ENCODE measurements at regions not wholly inside any gene's neighbourhood (a gene's known extent, or its start where the extent isn't known, plus 50 kb on each side); places are given as distances from the start of the nearest gene placed in this dataset.

DNA sequence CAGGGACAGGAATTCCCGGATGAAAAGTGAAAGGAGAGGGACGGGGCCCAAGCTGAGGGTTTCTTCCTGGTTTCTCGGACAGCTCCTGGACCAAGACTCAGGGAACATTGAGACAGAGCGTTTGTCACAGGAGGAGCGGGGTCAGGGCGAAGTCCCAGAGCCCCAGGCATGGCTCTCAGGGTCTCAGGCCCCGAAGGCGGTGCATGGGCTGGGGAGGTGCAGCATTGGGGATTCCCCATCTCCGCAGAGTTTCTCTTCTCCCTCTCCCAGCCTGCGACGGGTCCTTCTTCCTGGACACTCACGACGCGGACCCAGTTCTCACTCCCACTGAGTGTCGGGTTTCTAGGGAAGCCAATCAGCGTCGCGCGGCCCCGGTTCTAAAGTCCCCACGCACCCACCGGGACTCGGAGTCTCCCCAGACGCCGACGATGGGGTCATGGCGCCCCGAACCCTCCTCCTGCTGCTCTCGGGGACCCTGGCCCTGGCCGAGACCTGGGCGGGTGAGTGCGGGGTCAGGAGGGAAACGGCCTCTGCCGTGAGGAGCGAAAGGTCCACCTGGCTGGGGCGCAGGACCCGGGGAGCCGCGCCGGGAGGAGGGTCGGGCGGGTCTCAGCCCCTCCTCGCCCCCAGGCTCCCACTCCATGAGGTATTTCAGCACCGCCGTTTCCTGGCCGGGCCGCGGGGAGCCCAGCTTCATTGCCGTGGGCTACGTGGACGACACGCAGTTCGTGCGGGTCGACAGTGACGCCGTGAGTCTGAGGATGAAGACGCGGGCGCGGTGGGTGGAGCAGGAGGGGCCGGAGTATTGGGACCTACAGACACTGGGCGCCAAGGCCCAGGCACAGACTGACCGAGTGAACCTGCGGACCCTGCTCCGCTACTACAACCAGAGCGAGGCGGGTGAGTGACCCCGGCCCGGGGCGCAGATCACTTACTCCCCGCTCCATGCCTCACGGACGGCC, 54.6 kb upstream of the POLR1H start:
- ATAC-seq: peak; percentile 58
- no TSS peak for BruUV-seq (replicated peaks)
- no peak for TF ChIP-seq SIN3A (IDR thresholded peaks at IDR 0.05; ENCODE audit: borderline replicate concordance, insufficient read depth, low read depth, low read length)
- TF ChIP-seq, protein P1, sequence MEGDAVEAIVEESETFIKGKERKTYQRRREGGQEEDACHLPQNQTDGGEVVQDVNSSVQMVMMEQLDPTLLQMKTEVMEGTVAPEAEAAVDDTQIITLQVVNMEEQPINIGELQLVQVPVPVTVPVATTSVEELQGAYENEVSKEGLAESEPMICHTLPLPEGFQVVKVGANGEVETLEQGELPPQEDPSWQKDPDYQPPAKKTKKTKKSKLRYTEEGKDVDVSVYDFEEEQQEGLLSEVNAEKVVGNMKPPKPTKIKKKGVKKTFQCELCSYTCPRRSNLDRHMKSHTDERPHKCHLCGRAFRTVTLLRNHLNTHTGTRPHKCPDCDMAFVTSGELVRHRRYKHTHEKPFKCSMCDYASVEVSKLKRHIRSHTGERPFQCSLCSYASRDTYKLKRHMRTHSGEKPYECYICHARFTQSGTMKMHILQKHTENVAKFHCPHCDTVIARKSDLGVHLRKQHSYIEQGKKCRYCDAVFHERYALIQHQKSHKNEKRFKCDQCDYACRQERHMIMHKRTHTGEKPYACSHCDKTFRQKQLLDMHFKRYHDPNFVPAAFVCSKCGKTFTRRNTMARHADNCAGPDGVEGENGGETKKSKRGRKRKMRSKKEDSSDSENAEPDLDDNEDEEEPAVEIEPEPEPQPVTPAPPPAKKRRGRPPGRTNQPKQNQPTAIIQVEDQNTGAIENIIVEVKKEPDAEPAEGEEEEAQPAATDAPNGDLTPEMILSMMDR (IDR thresholded peaks at IDR 0.05): no peak
- TF ChIP-seq, protein P2, sequence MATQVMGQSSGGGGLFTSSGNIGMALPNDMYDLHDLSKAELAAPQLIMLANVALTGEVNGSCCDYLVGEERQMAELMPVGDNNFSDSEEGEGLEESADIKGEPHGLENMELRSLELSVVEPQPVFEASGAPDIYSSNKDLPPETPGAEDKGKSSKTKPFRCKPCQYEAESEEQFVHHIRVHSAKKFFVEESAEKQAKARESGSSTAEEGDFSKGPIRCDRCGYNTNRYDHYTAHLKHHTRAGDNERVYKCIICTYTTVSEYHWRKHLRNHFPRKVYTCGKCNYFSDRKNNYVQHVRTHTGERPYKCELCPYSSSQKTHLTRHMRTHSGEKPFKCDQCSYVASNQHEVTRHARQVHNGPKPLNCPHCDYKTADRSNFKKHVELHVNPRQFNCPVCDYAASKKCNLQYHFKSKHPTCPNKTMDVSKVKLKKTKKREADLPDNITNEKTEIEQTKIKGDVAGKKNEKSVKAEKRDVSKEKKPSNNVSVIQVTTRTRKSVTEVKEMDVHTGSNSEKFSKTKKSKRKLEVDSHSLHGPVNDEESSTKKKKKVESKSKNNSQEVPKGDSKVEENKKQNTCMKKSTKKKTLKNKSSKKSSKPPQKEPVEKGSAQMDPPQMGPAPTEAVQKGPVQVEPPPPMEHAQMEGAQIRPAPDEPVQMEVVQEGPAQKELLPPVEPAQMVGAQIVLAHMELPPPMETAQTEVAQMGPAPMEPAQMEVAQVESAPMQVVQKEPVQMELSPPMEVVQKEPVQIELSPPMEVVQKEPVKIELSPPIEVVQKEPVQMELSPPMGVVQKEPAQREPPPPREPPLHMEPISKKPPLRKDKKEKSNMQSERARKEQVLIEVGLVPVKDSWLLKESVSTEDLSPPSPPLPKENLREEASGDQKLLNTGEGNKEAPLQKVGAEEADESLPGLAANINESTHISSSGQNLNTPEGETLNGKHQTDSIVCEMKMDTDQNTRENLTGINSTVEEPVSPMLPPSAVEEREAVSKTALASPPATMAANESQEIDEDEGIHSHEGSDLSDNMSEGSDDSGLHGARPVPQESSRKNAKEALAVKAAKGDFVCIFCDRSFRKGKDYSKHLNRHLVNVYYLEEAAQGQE (IDR thresholded peaks at IDR 0.05; ENCODE audit: insufficient read depth in 1 of 2, low read depth in 2 of 2, low read length in 1 of 2): no peak
- TF ChIP-seq TCF7L2 (IDR thresholded peaks at IDR 0.05; ENCODE audit: low read depth, low read length): no peak
- no peak for TF ChIP-seq POLR2AphosphoS5 (IDR thresholded peaks at IDR 0.05; ENCODE audit: low read depth, low read length)

DNA sequence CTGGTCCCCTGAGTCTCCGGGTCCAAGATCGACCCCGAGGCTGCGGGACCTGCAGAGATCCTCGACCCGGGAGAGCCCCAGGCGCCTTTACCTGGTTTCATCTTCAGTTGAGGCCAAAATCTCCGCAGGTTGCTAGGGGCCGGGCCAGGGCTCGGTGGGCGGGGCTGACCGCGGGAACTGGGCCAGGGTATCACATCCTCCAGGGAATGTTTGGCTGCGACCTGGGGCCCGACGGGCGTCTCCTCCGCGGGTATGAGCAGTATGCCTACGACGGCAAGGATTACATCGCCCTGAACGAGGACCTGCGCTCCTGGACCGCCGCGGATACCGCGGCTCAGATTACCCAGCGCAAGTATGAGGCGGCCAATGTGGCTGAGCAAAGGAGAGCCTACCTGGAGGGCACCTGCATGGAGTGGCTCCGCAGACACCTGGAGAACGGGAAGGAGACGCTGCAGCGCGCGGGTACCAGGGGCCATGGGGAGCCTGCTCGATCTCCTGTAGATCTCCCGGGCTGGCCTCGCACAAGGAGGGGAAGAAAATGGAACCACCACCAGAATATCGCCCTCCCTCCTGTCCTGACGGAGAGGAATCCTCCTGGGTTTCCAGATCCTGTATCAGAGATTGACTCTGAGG, 53.8 kb upstream of the POLR1H start:
- ChIA-PET POLR2A (no interaction called here), CTCF (no interaction called here)
- TF ChIP-seq TCF7L2 (IDR thresholded peaks at IDR 0.05; ENCODE audit: low read depth, low read length) (no peak), SIN3A (IDR thresholded peaks at IDR 0.05; ENCODE audit: borderline replicate concordance, insufficient read depth, low read depth, low read length) (no peak), POLR2AphosphoS5 (IDR thresholded peaks at IDR 0.05; ENCODE audit: low read depth, low read length) (no peak)
- TF ChIP-seq, protein P1 (IDR thresholded peaks at IDR 0.05): no peak
- TF ChIP-seq, protein P2 (IDR thresholded peaks at IDR 0.05; ENCODE audit: insufficient read depth in 1 of 2, low read depth in 2 of 2, low read length in 1 of 2): no peak
- no TSS peak for BruUV-seq (replicated peaks)
- no peaks in the 10 kb centered on the region for H3K36me3 ChIP-seq (ENCODE audit: control insufficient read depth, insufficient read depth, low read length)
- no peak for DNase-seq (ENCODE audit: low read depth, low spot score)
- no peaks in the 10 kb centered on the region for H3K9me3 ChIP-seq (ENCODE audit: control insufficient read depth, insufficient read depth, low read depth, low read length)
- intact Hi-C loops (cut with micrococcal nuclease; ENCODE audit: unreplicated experiment): loop anchor here (10.0 kb wide), 1 partner anchor 272 kb away; no protein-coding TSS in a partner anchor
- peak overlapping the region; percentile 39 to 52 for H3K4me3 ChIP-seq (ENCODE audit: low read depth in 2 of 2, low read length in 2 of 2)
- in situ Hi-C loops (cut with HindIII; ENCODE audit: low pct_unique_long_range_greater_than_20kb, low sequenced_read_pairs): no loop called here
- H3K27me3 ChIP-seq (ENCODE audit: control insufficient read depth, insufficient read depth, low read length): peaks cover 3% of the 10 kb centered on the region; the same call in 1 of the 2 replicates
- no peaks in the 10 kb centered on the region; the same call in 1 of the 2 replicates for H3K4me1 ChIP-seq (ENCODE audit: control insufficient read depth, insufficient read depth, low read length)
- H3K27ac ChIP-seq (ENCODE audit: low read length): no peak overlapping the region
- peak; percentile 9; the same call in 1 of the 2 replicates for ATAC-seq

More for the DNA sequence above, 54.6 kb upstream of the POLR1H start:
- H3K4me3 ChIP-seq (ENCODE audit: low read depth in 2 of 2, low read length in 2 of 2): peak overlapping the region; percentile 39 to 52
- H3K9me3 ChIP-seq (ENCODE audit: control insufficient read depth, insufficient read depth, low read depth, low read length): no peaks in the 10 kb centered on the region
- intact Hi-C loops (cut with micrococcal nuclease; ENCODE audit: unreplicated experiment): loop anchor here (10.0 kb wide), 1 partner anchor 272 kb away; no protein-coding TSS in a partner anchor
- H3K4me1 ChIP-seq (ENCODE audit: control insufficient read depth, insufficient read depth, low read length): no peaks in the 10 kb centered on the region; the same call in 1 of the 2 replicates
- in situ Hi-C loops (cut with HindIII; ENCODE audit: low pct_unique_long_range_greater_than_20kb, low sequenced_read_pairs): no loop called here
- ChIA-PET CTCF (interaction anchor here (1.1 kb wide), 1 partner anchor 19 kb away, joined by 3 read pairs; no protein-coding TSS in a partner anchor), POLR2A (no interaction called here)
- DNase-seq (ENCODE audit: low read depth, low spot score): no peak
- H3K36me3 ChIP-seq (ENCODE audit: control insufficient read depth, insufficient read depth, low read length): no peaks in the 10 kb centered on the region
- no peak overlapping the region for H3K27ac ChIP-seq (ENCODE audit: low read length)
- peaks cover 3% of the 10 kb centered on the region; the same call in 1 of the 2 replicates for H3K27me3 ChIP-seq (ENCODE audit: control insufficient read depth, insufficient read depth, low read length)
